CD4-positive, alpha-beta T cell treated with Interleukin-17A for 4 hours (primary cell): ENCODE measurements at regions not wholly inside any gene's neighbourhood (a gene's known extent, or its start where the extent isn't known, plus 50 kb on each side); places are given as distances from the start of the nearest gene placed in this dataset.

Experiments used
- DNase-seq: peaks from one replicate; pipeline ENCODE4 v3.0.0-alpha.2; 2020; ENCODE audit warnings: mixed read lengths

- no peak for DNase-seq
Measured at GRCh38 chr1:83561346-83561745, 437.6 kb downstream of the TTLL7 start.

GRCh38 chr1:83559129-83559840 is 439.6 kb downstream of the TTLL7 start:
- no peak for DNase-seq

GRCh38 chr1:83555871-83556270 is 443.1 kb downstream of the TTLL7 start:
- no peak for DNase-seq

GRCh38 chr1:83554174-83554573 is 444.8 kb downstream of the TTLL7 start:
- no peak for DNase-seq

- DNase-seq = no peak
Measured at GRCh38 chr1:83552820-83553219, 446.1 kb downstream of the TTLL7 start.

- DNase-seq = no peak
Measured at GRCh38 chr1:83548311-83548710, 450.6 kb downstream of the TTLL7 start.

GRCh38 chr1:83547901-83548300 is 451.0 kb downstream of the TTLL7 start:
- DNase-seq = no peak

- DNase-seq = no peak
Measured at GRCh38 chr1:83546874-83547273, 452.1 kb downstream of the TTLL7 start.

GRCh38 chr1:83545066-83545862 is 453.7 kb downstream of the TTLL7 start:
- DNase-seq = no peak

- DNase-seq = no peak
Measured at GRCh38 chr1:83543222-83543973, 455.5 kb downstream of the TTLL7 start.

GRCh38 chr1:83531521-83532309 is 467.2 kb downstream of the TTLL7 start:
- no peak for DNase-seq

GRCh38 chr1:83530506-83530905 is 468.4 kb downstream of the TTLL7 start:
- DNase-seq = no peak

- no peak for DNase-seq
Measured at GRCh38 chr1:83527987-83528386, 470.9 kb downstream of the TTLL7 start.

- no peak for DNase-seq
Measured at GRCh38 chr1:83520797-83521196, 478.1 kb downstream of the TTLL7 start.

- no peak for DNase-seq
Measured at GRCh38 chr1:83516369-83516768, 482.6 kb downstream of the TTLL7 start.

- DNase-seq = no peak
Measured at GRCh38 chr1:83515578-83516154, 483.3 kb downstream of the TTLL7 start.

- no peak for DNase-seq
Measured at GRCh38 chr1:83512373-83513193, 486.3 kb downstream of the TTLL7 start.

- no peak for DNase-seq
Measured at GRCh38 chr1:83511146-83511726, 487.7 kb downstream of the TTLL7 start.

GRCh38 chr1:83509301-83509781 is 489.6 kb downstream of the TTLL7 start:
- DNase-seq = no peak

- peak; percentile 59 for DNase-seq
Measured at GRCh38 chr1:83508485-83509151, 490.3 kb downstream of the TTLL7 start.
